Upper lobe of left lung (tissue), 4 donors: ENCODE measurements at regions not wholly inside any gene's neighbourhood (a gene's known extent, or its start where the extent isn't known, plus 50 kb on each side); places are given as distances from the start of the nearest gene placed in this dataset.

Experiments used
- CTCF ChIP-seq, 6 experiments: fragments of 450-650 bp in 4 of 6; fragments of 200-600 bp in 2 of 6; sonication (generic) in 2 of 6; IDR thresholded peaks; one replicate each; pipeline ENCODE4 v1.5.1; 2016 to 2019; ENCODE audit warnings: antibody characterized with exemption in 6 of 6
- POLR2A ChIP-seq, 4 donors: fragments of 450-650 bp; IDR thresholded peaks; one replicate each; pipeline ENCODE4 v1.5.1; 2016 to 2017; ENCODE audit warnings: antibody characterized with exemption in 4 of 4, mild to moderate bottlenecking in 2 of 4

- TF ChIP-seq POLR2A (IDR thresholded peaks at IDR 0.05) (no peak), CTCF (IDR thresholded peaks at IDR 0.05) (no peak)
Observed at GRCh38 chr21:16323596-16323995, 593.8 kb downstream of the USP25 start.
